Thyroid gland (tissue), 4 donors: ENCODE measurements at regions not wholly inside any gene's neighbourhood (a gene's known extent, or its start where the extent isn't known, plus 50 kb on each side); places are given as distances from the start of the nearest gene placed in this dataset.

ENCODE experiments used
- CTCF ChIP-seq, 6 experiments: fragments of 200-600 bp in 3 of 6; fragments of 450-650 bp in 3 of 6; sonication (generic) in 3 of 6; IDR thresholded peaks; one replicate each; pipeline ENCODE4 v1.5.1; 2016 to 2019; ENCODE audit warnings: antibody characterized with exemption in 6 of 6, mild to moderate bottlenecking in 2 of 6, inconsistent platforms in 1 of 6, moderate library complexity in 1 of 6
- POLR2A ChIP-seq, 2 donors: fragments of 450-650 bp; IDR thresholded peaks; one replicate each; pipeline ENCODE4 v1.6.1; 2017; ENCODE audit warnings: antibody characterized with exemption in 2 of 2, mild to moderate bottlenecking in 2 of 2, moderate library complexity in 1 of 2

GRCh38 chr1:157369808-157370521 is 182.3 kb downstream of the FCRL5 start:
- TF ChIP-seq CTCF (IDR thresholded peaks at IDR 0.05) (peak; percentile 70 to 96 (median 76)), POLR2A (IDR thresholded peaks at IDR 0.05) (no peak)
